Right lobe of liver (tissue), 4 donors: ENCODE measurements at regions not wholly inside any gene's neighbourhood (a gene's known extent, or its start where the extent isn't known, plus 50 kb on each side); places are given as distances from the start of the nearest gene placed in this dataset.

Experiments
- POLR2A ChIP-seq: fragments of 450-650 bp; IDR thresholded peaks from one replicate; pipeline ENCODE4 v1.6.1; 2017; ENCODE audit warnings: antibody characterized with exemption, mild to moderate bottlenecking
- TF ChIP-seq, protein P1 (sequence below), 4 donors: fragments of 200-600 bp in 3 of 4; fragments of 450-650 bp in 1 of 4; IDR thresholded peaks; one replicate each; pipeline versions ENCODE4 v1.5.1 to v1.8.0; 2016 to 2022; ENCODE audit warnings: antibody characterized with exemption in 4 of 4, mild to moderate bottlenecking in 2 of 4
- donor health status: DM: no; HTN: no; CAD: no.
- donor health status: DM: no; HTN: no; CAD: no.
- donor health status: DM: no; HTN: yes; CAD: no.

GRCh38 chr3:127105587-127105986, 87.3 kb upstream of the PRR23E start:
- TF ChIP-seq, protein P1, sequence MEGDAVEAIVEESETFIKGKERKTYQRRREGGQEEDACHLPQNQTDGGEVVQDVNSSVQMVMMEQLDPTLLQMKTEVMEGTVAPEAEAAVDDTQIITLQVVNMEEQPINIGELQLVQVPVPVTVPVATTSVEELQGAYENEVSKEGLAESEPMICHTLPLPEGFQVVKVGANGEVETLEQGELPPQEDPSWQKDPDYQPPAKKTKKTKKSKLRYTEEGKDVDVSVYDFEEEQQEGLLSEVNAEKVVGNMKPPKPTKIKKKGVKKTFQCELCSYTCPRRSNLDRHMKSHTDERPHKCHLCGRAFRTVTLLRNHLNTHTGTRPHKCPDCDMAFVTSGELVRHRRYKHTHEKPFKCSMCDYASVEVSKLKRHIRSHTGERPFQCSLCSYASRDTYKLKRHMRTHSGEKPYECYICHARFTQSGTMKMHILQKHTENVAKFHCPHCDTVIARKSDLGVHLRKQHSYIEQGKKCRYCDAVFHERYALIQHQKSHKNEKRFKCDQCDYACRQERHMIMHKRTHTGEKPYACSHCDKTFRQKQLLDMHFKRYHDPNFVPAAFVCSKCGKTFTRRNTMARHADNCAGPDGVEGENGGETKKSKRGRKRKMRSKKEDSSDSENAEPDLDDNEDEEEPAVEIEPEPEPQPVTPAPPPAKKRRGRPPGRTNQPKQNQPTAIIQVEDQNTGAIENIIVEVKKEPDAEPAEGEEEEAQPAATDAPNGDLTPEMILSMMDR (IDR thresholded peaks at IDR 0.05): no peak
- TF ChIP-seq POLR2A: no peak
